Omental fat pad (tissue), 3 donors: ENCODE measurements at regions not wholly inside any gene's neighbourhood (a gene's known extent, or its start where the extent isn't known, plus 50 kb on each side); places are given as distances from the start of the nearest gene placed in this dataset.

Experiments used
- ATAC-seq: fragments of 150-250 bp; one replicate; pipeline ENCODE4 v1.9.1; 2016; ENCODE audit warnings: mild to moderate bottlenecking, moderate library complexity; ENCODE audit not compliant: low FRiP score
- DNase-seq: peaks from one replicate; pipeline ENCODE4 v3.0.0-alpha.2; 2019; ENCODE audit warnings: low spot score
- TF ChIP-seq, protein P1 (sequence below), 3 donors: fragments of 450-650 bp; IDR thresholded peaks; one replicate each; pipeline ENCODE4 v1.5.1; 2016 to 2017; ENCODE audit warnings: antibody characterized with exemption in 3 of 3, mild to moderate bottlenecking in 3 of 3, moderate library complexity in 2 of 3

DNA sequence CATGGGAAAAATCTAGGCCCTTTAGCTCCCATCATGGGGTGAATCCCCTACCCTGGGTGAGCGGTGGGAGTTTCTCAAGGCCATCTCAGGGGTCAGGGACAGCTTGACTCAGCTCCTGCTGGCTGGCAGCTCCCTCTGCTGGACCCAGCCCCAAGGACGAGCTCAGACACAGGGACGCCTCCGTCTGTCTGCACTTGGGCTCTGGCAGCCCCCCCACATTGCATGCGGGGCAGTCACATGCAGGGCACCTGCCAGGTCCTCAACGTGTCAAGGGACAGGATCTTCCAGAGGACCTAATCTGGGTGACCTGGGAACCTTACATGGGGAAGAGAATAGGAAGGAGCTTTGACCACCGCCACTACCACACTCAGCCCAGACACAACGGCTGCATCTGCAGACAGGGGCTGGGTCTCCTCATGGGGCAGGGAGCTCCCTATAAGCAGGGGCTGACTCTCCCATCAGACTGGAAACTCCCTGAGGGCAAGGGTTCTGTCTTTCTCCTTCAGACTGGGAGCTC, 173.4 kb downstream of the MRPL14 start:
- DNase-seq (no peak), ATAC-seq (no peak)
- TF ChIP-seq, protein P1, sequence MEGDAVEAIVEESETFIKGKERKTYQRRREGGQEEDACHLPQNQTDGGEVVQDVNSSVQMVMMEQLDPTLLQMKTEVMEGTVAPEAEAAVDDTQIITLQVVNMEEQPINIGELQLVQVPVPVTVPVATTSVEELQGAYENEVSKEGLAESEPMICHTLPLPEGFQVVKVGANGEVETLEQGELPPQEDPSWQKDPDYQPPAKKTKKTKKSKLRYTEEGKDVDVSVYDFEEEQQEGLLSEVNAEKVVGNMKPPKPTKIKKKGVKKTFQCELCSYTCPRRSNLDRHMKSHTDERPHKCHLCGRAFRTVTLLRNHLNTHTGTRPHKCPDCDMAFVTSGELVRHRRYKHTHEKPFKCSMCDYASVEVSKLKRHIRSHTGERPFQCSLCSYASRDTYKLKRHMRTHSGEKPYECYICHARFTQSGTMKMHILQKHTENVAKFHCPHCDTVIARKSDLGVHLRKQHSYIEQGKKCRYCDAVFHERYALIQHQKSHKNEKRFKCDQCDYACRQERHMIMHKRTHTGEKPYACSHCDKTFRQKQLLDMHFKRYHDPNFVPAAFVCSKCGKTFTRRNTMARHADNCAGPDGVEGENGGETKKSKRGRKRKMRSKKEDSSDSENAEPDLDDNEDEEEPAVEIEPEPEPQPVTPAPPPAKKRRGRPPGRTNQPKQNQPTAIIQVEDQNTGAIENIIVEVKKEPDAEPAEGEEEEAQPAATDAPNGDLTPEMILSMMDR (IDR thresholded peaks at IDR 0.05), result no peak

DNA sequence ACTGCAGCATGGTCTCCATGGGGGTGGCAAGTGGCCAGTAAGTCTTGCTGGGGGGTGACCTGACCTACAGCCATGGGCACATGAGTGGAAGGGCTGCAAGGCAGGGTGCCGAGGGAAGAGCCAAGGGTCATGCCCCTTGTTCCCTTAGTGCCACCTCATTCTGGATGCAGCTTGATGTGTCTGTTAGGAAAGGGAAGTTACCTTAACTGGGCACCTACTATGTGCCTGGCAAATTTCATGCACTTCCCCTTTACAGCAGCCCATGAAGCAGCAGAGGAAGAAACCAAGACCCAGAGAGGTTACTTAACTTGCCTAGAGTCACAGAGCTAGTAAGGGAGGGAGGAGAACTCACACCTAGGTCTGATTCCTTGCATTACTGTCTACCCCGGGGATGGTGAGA, 174.0 kb downstream of the MRPL14 start:
- ATAC-seq (no peak), DNase-seq (no peak)
- TF ChIP-seq, protein P1 (IDR thresholded peaks at IDR 0.05), result no peak

DNA sequence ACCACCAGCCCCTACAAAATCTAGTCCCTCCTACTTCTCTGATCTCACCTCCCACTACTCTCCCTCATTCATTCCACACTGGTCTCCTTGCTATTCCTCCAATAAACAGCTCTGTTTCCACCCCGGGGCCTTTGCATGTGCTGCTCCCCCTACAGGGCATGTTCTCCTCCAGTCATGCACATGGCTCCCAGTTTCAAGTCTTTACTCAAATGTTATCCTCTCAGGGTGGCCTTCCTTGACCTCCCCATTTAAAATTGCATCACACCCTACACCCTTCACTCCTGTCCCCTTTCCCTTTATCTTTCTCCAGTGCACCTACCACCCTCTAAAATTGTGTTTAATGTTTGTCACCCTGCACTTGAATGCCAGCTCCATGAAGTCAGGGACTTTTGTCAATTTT, 174.5 kb downstream of the MRPL14 start:
- ATAC-seq, result no peak
- TF ChIP-seq, protein P1 (IDR thresholded peaks at IDR 0.05), result no peak
- DNase-seq, result no peak

DNA sequence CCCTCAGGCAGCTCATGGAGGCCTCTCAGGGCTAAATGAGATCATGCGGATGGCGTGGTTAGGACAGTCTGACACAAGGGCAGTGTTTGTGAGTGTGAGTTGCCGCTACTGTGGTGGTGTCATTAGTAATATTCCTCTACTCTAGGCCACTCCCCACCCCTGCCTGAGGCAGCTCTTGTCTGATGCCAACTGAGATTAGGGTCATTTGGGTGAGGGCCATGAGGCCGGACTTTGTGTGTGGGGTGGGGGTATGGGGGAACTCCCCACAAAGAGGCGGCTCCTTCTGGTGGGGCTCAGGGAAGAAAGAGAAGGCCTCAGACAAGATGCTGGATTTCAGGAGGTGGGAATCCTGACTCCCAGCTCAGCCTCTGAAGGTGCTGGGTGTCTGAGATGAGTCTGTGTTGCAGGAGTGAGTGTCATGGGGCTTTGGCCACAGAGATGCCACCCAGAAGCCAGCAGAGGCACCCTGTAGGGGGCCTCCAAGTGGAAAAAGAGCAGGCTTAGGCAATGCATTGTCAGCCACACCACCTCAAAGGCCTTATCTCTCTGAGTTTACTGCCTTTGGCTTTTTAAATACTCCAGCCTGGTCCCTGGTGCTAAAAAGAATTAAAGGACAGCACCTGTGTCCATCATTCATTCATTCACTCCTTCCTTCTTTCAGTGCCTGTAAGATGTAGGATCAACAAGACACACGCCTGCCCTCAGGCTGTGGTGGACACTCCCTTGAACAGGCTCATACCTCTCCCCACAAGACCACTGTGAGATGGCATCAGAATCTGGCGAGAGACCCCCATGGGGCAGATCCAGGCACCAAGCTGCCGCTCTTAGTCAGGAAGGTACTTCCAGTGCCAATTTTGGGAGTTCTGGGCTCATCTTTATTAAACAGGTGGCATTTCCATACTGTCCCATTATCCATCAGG, 175.2 kb downstream of the MRPL14 start:
- DNase-seq (no peak), ATAC-seq (no peak)
- TF ChIP-seq, protein P1 (IDR thresholded peaks at IDR 0.05), result no peak

DNA sequence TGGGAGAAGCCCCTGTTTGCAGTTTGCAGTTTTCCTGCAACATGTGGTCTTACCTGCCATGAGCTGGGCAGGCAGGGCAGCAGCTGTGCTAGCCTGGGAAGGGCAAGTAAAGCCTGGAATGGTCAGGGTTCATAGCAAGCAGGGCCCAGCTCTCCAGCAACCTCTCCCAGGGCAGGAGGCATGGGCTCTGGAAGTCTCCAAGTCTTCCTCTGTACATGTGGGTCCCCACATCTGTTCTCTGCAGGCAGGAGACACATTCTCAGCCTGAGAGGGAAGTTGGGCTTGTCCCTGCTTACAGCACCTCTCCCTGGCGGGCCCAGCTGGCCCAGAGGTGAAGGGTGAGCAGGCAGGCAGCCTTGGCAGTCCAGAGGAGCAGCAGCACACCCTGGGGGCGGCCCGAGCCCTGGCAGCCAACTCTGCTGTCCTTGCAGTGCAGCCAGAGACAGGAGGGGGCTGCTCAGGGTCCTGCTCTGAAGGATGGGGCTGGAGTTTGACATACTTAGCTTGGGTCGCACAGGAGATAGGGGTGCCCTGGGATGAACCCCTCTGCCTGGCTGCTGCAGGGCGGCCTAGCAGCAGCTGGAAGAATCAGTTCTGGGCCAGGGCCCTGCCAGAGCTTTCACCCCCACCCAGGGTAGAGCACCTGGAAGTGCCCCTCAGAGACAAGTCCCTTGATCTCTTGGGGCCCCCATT, 176.0 kb downstream of the MRPL14 start:
- no peak for DNase-seq
- TF ChIP-seq, protein P1 (IDR thresholded peaks at IDR 0.05), result no peak
- ATAC-seq, result peak; percentile 77

DNA sequence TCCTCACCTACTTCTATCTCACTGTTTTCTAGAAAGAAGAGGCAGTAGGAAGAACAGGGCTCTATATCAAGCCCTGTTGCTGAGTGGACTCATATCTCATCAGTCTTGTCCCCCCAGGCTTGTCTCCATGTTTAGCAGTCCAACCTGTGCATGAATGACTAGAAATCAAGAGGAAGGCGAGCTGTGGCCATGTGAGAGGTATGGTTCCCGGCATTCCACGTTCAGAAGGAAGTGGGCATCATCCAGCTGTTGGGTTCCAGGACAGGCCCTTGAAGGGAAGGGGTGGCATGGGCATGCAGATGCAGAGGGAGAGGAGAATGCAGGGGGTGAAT, 176.6 kb downstream of the MRPL14 start:
- DNase-seq (no peak), ATAC-seq (no peak)
- TF ChIP-seq, protein P1 (IDR thresholded peaks at IDR 0.05), result no peak
